Fibroblast of upper back skin (primary cell): ENCODE measurements at regions not wholly inside any gene's neighbourhood (a gene's known extent, or its start where the extent isn't known, plus 50 kb on each side); places are given as distances from the start of the nearest gene placed in this dataset.

Experiments
- DNase-seq: peaks from one replicate; pipeline ENCODE4 v3.0.0-alpha.2; 2013

DNA sequence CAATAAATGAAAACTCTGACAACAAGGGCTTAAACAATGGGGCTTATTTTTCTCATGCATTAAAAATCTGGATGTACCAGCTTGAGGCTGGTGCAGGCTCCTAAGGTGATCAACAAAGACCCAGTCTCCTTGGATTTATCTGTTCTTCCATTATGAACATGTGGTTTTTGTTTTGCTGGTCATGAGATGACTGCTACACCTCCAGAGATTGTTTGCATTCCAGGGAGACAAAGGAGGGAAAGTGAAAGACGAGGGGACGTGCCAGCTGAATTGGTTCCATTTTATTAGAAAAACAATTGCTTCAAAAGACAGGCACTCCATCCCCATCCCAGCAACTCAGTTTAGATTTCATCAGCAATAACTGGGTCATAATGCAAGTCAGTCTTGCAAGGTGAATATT, 90.9 kb upstream of the KCNK1 start:
- DNase-seq, result no peak

DNA sequence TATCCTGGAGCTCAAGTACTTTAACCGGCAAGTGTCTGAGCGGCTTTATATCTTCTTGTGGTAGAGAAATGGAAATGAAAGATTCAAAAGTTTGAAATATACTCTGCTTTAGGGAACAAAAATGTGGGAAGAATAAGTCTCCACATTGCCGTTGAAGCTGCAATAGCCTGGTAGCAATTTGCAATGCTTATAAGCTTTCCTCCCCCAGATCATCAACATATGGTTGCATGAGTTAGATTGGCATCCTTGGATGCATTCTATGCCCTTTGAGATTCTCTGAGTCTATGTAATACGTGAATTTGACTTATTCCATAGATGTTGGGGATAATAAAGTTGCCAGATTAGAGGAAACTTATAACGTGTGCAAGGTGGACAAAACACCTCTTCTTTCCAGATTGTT, 86.1 kb upstream of the KCNK1 start:
- DNase-seq, result no peak

DNA sequence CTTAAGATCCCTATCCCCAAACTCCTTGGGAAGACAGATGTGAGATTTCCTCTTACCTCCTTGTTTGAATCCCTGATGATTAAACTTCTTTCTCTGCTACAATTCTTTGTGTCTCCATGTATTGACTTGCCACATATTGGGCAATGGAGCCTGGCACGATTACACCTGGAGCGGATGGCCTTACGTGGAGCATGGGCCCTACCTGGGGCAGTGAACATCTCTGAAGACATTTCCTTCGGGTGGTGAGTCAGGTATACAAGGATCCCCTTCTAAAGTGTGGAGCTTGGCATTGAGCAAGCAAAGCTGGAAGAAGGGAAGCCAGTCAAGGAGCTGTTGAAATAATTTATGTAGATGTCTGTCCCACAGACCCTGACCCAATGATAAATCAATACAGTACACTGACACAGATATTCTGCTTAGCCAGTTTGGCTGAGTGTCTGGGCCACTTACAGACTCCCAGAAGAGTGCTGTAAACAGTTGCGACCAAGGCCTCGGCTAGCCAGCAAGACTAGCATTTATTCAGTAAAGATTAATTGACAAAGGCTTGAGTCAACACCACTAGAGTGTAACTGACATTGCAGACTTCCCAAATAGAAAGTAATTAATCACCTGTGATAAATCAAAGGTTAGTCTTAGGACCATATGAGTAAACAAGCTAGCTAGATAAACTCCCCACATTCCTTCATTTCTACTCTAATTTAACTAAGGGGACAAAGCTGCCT, 83.1 kb upstream of the KCNK1 start:
- no peak for DNase-seq

DNA sequence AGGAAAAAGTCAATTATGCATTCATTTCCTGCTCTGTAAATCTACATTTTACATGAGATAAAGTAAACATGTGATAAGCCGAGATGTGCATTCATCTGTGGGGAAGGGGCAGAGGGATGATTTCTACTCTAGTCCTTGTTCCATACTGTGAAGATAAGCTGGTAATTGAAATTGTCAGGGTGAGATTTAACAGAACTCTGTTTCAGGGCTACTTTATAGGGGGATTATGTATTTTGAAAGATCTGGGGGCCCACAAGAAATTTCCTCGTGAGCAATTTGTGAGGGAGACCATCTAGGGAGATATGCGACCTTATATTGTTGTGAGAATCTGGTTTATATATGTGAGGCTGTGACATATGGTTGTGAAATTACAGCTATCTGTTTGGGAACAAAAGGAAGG, 73.1 kb upstream of the KCNK1 start:
- no peak for DNase-seq

DNA sequence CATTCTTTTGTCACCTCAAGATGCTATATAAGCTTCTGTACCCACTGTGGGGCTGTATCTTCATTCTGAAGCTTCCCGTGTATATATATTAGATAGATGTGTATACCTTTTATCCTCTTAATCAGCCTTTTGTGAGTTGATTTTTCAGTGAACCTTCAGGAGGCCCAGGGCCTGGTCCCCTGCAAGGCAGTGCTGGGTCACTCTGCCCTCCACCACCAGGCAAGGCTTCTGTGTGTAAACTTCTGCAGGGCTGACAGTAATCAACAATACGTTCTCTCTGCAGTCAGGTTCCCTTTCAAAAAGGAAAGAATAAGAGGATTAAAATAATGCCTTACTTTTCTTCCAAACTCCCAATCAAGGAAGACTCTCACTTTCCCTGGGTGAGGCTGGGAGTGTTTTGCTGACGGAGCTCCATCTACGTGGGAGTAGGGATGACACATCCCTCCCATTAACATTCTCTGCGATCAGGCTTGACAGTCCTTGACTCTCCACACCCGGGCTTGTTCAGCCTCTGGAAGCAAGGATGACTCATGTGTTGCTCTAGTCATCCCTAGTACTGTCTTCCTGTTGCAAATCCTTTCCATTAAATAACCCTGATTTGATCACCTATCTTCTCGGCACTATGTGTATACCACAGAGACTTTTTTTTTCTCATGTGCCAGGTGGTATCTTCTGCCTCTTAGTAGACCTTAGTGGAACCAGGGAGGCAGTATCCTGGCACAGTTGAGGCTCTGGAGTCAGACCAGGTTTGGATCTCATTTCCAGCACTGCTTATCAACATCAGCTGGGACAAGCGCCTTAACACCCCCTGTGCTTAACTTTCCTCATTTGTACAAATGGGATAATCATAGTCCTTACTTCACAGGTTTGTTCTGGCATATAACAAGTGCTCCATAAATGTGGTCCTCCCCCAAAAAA, 70.3 kb upstream of the KCNK1 start:
- peak; percentile 92 for DNase-seq

DNA sequence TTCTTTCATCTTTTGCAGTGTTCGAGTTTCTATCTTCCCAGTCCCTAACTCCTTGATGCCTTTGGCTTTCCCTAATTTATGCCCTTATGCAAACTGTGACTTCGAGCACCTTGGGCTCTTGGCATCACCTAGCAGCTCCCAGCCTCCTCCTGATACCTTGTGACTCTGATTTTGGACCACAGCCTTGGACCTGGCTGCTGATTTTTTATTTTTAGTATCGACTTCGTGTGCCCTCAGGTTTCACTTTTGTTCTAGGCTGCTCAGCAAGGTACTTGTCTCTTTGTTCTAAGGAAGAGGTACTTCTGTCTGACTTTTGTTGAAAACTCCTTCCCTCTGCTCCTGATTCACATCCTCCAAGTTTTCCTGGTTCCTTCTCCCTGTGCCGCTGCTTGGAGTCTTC, 69.6 kb upstream of the KCNK1 start:
- no peak for DNase-seq

DNA sequence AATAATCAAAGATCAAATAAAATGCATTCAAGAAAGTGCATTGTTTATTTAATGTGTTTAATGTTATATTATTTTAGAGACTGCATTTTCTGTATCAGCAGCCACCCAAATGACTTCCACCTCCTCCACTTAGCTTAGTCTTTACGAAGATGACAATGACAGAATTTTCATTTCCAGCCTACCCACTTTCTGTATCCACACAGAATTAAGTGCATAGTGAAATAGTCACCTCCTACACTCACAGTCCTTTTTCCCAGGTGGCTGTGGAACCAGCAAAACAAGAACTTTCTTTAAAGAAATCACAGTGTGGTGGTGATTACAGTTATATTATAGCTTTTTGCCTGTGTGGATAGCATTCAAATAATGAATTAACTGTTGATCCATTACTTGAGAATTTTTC, 66.2 kb upstream of the KCNK1 start:
- no peak for DNase-seq

DNA sequence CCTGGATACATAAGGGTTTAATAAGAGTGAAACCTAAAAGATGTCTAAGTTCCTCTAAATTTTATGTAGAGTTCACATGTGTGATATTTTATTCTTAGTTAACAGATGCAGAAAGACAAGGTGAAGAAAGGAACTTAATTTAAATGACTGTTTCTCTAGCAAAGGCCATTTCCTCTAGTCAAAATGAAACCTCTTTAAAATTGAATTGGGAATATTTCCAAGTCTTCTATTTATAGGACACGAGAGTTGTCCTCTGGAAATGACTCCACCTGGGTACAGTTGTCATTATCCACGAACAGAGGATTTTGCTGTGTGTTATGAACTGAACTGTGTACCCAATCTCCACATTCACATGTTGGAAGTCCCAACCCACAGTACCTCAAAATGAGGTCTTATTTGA, 64.5 kb upstream of the KCNK1 start:
- no peak for DNase-seq

DNA sequence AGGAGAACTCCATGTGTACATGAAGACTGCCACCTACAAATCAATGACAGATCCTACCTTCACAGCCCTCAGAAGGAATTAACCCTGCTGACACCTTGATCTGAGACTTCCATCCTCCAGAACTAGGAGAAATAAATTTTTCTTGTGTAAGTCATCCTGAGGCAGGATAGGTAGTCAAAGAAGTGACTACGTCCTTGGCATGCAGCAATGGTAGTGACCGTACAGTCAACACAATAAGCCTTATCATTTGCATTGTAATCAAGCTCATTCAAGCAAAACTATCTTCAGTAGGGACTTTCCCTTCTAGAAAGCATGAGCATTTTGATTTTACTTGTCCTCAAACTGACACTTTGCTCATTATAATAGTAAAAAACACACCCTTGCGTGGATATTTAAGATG, 64.0 kb upstream of the KCNK1 start:
- no peak for DNase-seq

DNA sequence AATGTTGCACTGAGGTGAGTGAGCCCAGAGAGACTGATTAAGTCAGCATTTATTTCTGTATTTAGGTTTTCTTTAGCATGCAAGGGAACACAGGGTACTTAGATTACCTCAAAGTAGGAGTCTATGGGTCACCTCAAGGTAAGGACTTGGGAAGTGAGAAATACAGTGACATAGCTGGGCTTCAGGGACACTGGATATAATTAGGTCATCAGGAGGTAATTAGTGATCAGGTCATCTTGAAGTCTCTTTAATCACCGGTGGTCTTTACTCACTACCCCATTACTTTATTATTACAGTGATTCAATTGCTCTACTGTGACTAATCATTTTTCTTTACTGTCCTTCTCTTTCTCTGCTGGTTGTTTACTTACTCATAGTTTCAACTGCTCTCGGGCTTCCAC, 59.9 kb upstream of the KCNK1 start:
- no peak for DNase-seq

DNA sequence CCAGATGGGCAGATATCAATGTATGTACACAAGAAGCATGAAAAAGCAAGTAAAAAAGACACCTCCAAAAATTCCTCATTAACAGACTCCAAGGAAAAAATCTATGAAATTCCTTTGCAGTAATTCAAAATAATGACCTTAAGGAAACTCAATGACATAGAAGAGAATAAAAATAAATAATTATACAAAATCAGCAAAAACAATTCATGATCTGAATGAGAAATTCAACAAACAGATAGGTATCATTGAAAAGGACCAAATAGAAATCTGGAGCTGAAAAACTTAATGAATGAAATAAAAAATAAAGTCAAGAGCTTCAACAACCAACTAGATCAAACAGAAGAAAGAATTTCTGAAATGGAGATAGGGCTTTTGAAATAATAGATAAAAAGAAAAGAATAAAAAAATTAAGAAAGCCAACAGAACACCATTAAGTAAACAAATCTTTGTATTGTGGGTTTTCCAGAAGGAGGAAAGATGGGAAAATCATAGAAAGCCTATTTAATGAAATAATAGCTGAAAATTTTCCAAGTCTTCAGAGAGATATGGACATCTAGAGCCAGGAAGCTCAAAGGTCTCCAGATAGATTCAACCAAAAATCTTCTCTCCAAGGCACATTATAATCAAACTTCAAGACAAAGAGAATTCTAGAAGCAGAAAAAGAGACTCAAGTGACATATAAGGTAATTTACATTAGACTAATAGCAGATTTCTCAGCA, 52.0 kb upstream of the KCNK1 start:
- no peak for DNase-seq
